ENCODE measurements at regions not wholly inside any gene's neighbourhood (a gene's known extent, or its start where the extent isn't known, plus 50 kb on each side); places are given as distances from the start of the nearest gene placed in this dataset.

DNA sequence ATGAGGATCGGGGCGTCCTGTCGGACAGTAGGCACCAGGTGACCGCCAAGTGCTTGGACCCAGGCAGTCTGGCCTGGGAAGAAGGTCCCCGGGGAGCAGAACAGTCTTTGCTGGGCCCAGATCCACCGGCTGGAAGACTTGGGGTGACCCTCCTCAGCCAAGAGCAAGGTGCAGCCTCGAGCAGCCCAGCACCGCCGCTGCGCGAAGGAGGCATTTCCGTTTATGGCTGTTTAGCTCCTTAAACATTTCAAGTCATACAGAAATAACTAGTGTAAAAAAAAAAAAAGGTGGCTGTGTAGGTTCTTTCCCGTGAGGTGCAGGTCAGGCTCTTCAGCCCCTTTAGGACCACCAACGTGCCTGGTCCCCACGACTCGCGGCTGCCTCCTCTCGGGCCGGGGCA lies 370.2 kb downstream of the CMPK2 start:
- no peak for DNase-seq
- H3K27ac ChIP-seq (ENCODE audit: low read length) = no peak overlapping the region
- no peaks in the 10 kb centered on the region for H3K9me2 ChIP-seq (replicated peaks; ENCODE audit: insufficient read depth, low read length)
- H4K20me1 ChIP-seq (ENCODE audit: insufficient read depth, low read depth, low read length) = no peaks in the 10 kb centered on the region
- no peaks in the 10 kb centered on the region for H3K9me3 ChIP-seq (ENCODE audit: low read length)
- H3K4me2 ChIP-seq (ENCODE audit: low read depth, low read length, poor library complexity, severe bottlenecking) = no peak overlapping the region
- H3K79me2 ChIP-seq (ENCODE audit: low read length) = no peaks in the 10 kb centered on the region
- no peaks in the 10 kb centered on the region for H3K27me3 ChIP-seq (ENCODE audit: low read length)
- H2AFZ ChIP-seq (ENCODE audit: low read length) = no peak overlapping the region
- H3K4me1 ChIP-seq (ENCODE audit: low read length) = peaks cover 21% of the 10 kb centered on the region
- H3K9ac ChIP-seq (ENCODE audit: low read length) = no peak overlapping the region
- H3K4me3 ChIP-seq (ENCODE audit: low read length) = no peak overlapping the region
- H3K36me3 ChIP-seq (ENCODE audit: insufficient read depth, low read length) = no peaks in the 10 kb centered on the region

DNA sequence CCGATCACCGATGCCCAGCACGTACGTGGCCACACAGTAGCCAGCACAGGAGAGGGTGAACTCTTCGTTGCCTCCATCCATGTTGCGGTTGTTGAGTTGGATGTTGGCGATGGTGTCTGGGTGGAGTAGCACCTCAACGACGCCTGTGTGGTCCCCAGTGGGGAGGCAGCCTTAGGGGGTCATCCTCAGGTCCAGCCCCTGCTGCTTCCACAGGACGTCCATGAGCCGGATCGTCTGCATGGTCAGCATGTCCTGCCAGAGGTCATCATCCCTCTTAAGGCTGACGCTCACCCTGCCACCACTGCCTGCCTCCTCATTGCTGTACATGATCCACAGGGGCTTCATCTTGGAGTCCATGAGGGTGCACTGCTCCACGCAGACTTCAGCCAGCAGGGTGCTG lies 369.3 kb downstream of the CMPK2 start:
- H3K79me2 ChIP-seq (ENCODE audit: low read length) = no peaks in the 10 kb centered on the region
- no peak for DNase-seq
- no peak overlapping the region for H3K4me2 ChIP-seq (ENCODE audit: low read depth, low read length, poor library complexity, severe bottlenecking)
- H3K4me3 ChIP-seq (ENCODE audit: low read length) = no peak overlapping the region
- no peak overlapping the region for H3K9ac ChIP-seq (ENCODE audit: low read length)
- H2AFZ ChIP-seq (ENCODE audit: low read length) = no peak overlapping the region
- H3K27ac ChIP-seq (ENCODE audit: low read length) = no peak overlapping the region
- no peaks in the 10 kb centered on the region for H3K9me3 ChIP-seq (ENCODE audit: low read length)
- no peaks in the 10 kb centered on the region for H4K20me1 ChIP-seq (ENCODE audit: insufficient read depth, low read depth, low read length)
- no peaks in the 10 kb centered on the region for H3K36me3 ChIP-seq (ENCODE audit: insufficient read depth, low read length)
- H3K9me2 ChIP-seq (replicated peaks; ENCODE audit: insufficient read depth, low read length) = no peaks in the 10 kb centered on the region
- H3K27me3 ChIP-seq (ENCODE audit: low read length) = no peaks in the 10 kb centered on the region
- peaks cover 21% of the 10 kb centered on the region for H3K4me1 ChIP-seq (ENCODE audit: low read length)

DNA sequence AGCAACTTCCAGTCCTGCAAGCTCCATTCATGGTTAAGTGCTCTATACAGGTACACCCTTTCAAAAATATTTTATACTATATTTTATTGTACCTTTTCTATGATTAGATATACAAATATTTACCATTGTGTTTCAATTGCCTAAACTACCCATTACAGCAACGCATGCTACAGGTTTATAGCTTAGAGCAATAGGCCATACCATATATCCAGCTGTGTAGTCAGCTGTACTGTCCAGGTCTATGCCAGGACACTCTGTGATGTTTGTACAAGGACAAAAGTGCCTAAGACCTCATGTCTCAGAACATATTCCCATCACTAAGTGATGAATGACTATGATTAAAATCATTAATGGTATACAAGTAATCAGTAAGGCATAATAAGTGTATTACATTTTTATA lies 368.7 kb downstream of the CMPK2 start:
- H3K27ac ChIP-seq (ENCODE audit: low read length) = peak overlapping the region; percentile 22; the same call in 1 of the 2 replicates
- H3K27me3 ChIP-seq (ENCODE audit: low read length) = no peaks in the 10 kb centered on the region
- no peaks in the 10 kb centered on the region for H3K36me3 ChIP-seq (ENCODE audit: insufficient read depth, low read length)
- H4K20me1 ChIP-seq (ENCODE audit: insufficient read depth, low read depth, low read length) = no peaks in the 10 kb centered on the region
- H3K4me3 ChIP-seq (ENCODE audit: low read length) = no peak overlapping the region
- H3K9me2 ChIP-seq (replicated peaks; ENCODE audit: insufficient read depth, low read length) = no peaks in the 10 kb centered on the region
- DNase-seq = no peak
- H3K9ac ChIP-seq (ENCODE audit: low read length) = no peak overlapping the region
- no peak overlapping the region for H2AFZ ChIP-seq (ENCODE audit: low read length)
- H3K4me1 ChIP-seq (ENCODE audit: low read length) = peaks cover 27% of the 10 kb centered on the region
- peak overlapping the region; percentile 54 for H3K4me2 ChIP-seq (ENCODE audit: low read depth, low read length, poor library complexity, severe bottlenecking)
- H3K79me2 ChIP-seq (ENCODE audit: low read length) = no peaks in the 10 kb centered on the region
- H3K9me3 ChIP-seq (ENCODE audit: low read length) = no peaks in the 10 kb centered on the region

DNA sequence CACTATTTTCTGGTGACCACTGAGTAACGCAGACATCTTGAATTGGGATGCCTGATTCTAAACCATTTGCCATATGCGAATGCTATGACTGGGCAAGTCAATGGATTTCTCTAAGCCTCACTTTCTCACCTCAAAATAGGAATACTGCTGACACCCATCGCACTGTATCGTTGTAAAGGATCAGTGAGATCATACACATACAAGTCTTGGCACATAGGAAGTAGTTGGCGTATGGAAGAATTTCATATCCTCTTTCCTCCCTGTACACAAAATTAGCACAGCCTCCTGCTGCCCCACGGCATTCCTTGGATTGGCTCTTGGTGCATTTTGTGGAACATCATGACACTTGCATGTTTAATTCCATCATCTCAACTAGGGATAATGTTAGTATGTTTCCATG lies 366.9 kb downstream of the CMPK2 start:
- DNase-seq = no peak
- no peak overlapping the region for H3K4me2 ChIP-seq (ENCODE audit: low read depth, low read length, poor library complexity, severe bottlenecking)
- no peaks in the 10 kb centered on the region for H3K27me3 ChIP-seq (ENCODE audit: low read length)
- no peak overlapping the region for H3K27ac ChIP-seq (ENCODE audit: low read length)
- H3K79me2 ChIP-seq (ENCODE audit: low read length) = no peaks in the 10 kb centered on the region
- H2AFZ ChIP-seq (ENCODE audit: low read length) = no peak overlapping the region
- H4K20me1 ChIP-seq (ENCODE audit: insufficient read depth, low read depth, low read length) = no peaks in the 10 kb centered on the region
- H3K4me3 ChIP-seq (ENCODE audit: low read length) = no peak overlapping the region
- H3K9me2 ChIP-seq (replicated peaks; ENCODE audit: insufficient read depth, low read length) = no peaks in the 10 kb centered on the region
- peaks cover 28% of the 10 kb centered on the region for H3K4me1 ChIP-seq (ENCODE audit: low read length)
- H3K9me3 ChIP-seq (ENCODE audit: low read length) = no peaks in the 10 kb centered on the region
- no peaks in the 10 kb centered on the region for H3K36me3 ChIP-seq (ENCODE audit: insufficient read depth, low read length)
- no peak overlapping the region for H3K9ac ChIP-seq (ENCODE audit: low read length)

DNA sequence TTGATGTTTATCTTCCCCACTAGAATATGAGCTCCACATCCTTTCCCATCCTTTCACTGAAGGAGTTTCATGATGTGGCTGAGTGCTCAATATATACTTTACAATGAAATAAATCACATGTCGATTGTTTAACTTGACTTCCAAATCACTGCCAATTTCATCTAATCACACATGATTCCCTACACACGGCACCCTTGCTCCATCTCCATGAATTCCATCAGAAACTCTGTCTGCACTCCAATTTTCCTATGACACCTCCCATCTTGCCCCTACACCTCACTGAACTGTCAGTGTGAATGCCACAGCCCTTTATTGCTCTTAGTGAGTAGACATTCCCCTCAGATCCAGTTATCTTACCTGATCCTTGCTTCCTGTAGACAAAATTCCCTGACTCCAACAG lies 366.0 kb downstream of the CMPK2 start:
- H3K9me2 ChIP-seq (replicated peaks; ENCODE audit: insufficient read depth, low read length) = no peaks in the 10 kb centered on the region
- DNase-seq = no peak
- no peak overlapping the region for H3K4me2 ChIP-seq (ENCODE audit: low read depth, low read length, poor library complexity, severe bottlenecking)
- peaks cover 28% of the 10 kb centered on the region for H3K4me1 ChIP-seq (ENCODE audit: low read length)
- no peaks in the 10 kb centered on the region for H3K36me3 ChIP-seq (ENCODE audit: insufficient read depth, low read length)
- no peaks in the 10 kb centered on the region for H3K79me2 ChIP-seq (ENCODE audit: low read length)
- no peak overlapping the region for H2AFZ ChIP-seq (ENCODE audit: low read length)
- no peak overlapping the region for H3K27ac ChIP-seq (ENCODE audit: low read length)
- H4K20me1 ChIP-seq (ENCODE audit: insufficient read depth, low read depth, low read length) = no peaks in the 10 kb centered on the region
- no peak overlapping the region for H3K4me3 ChIP-seq (ENCODE audit: low read length)
- H3K27me3 ChIP-seq (ENCODE audit: low read length) = no peaks in the 10 kb centered on the region
- H3K9ac ChIP-seq (ENCODE audit: low read length) = no peak overlapping the region
- H3K9me3 ChIP-seq (ENCODE audit: low read length) = no peaks in the 10 kb centered on the region

DNA sequence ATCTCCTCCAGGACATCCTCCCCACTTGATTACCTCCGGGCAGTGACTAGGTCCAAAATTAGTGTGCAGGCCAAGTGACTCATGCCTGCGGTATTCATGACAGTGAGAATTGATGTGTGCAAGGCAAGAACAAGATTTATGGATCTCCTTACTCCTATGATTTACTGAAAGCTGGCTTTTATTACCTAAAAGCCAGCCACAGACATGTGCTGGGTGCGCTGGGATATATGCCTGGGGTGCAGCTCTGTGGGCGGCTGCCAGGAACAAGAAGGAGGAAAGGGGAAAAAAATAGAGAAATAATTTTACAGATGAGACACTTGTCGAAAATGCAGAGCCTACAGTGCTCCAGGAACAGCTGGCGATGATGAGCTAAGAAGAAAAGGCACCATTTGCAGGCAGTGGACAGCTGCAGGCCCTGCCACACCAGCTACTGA lies 359.3 kb downstream of the CMPK2 start:
- Histone ChIP-seq H3K27ac (ENCODE audit: low read length) (no peak overlapping the region), H3K27me3 (ENCODE audit: low read length) (no peaks in the 10 kb centered on the region)
- no peak for DNase-seq

DNA sequence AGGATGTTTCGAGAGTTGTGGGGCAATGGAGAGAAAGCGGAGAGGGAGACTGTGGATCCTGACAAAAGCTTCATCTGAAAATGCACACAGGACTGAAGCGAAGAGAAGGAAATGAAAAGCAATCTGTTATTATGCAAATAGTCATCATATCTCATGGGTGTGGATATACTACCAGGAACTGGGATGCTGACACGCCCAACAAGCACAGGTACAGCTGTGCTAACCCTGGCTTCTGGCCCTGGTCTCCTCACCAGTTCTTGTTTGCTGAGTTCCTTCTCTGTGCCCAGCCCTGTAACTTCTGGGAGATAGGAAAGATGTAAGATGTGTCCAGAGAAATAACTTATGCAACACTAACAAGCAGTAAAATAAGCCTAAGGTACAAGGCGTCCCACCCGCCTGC lies 358.8 kb downstream of the CMPK2 start:
- Histone ChIP-seq H3K4me1 (ENCODE audit: low read length) (peaks cover 3% of the 10 kb centered on the region; the same call in 1 of the 2 replicates), H3K4me2 (ENCODE audit: low read depth, low read length, poor library complexity, severe bottlenecking) (no peak overlapping the region), H3K27ac (ENCODE audit: low read length) (no peak overlapping the region), H3K79me2 (ENCODE audit: low read length) (no peaks in the 10 kb centered on the region), H3K9me3 (ENCODE audit: low read length) (no peaks in the 10 kb centered on the region), H3K36me3 (ENCODE audit: insufficient read depth, low read length) (no peaks in the 10 kb centered on the region), H3K9ac (ENCODE audit: low read length) (no peak overlapping the region), H3K4me3 (ENCODE audit: low read length) (no peak overlapping the region), H4K20me1 (ENCODE audit: insufficient read depth, low read depth, low read length) (no peaks in the 10 kb centered on the region), H3K9me2 (replicated peaks; ENCODE audit: insufficient read depth, low read length) (no peaks in the 10 kb centered on the region), H2AFZ (ENCODE audit: low read length) (no peak overlapping the region), H3K27me3 (ENCODE audit: low read length) (no peaks in the 10 kb centered on the region)
- DNase-seq = no peak

More for the DNA sequence above, 359.3 kb downstream of the CMPK2 start:
- Histone ChIP-seq H3K4me2 (ENCODE audit: low read depth, low read length, poor library complexity, severe bottlenecking) (no peak overlapping the region), H3K4me3 (ENCODE audit: low read length) (no peak overlapping the region), H3K9ac (ENCODE audit: low read length) (no peak overlapping the region), H3K9me2 (replicated peaks; ENCODE audit: insufficient read depth, low read length) (no peaks in the 10 kb centered on the region), H4K20me1 (ENCODE audit: insufficient read depth, low read depth, low read length) (no peaks in the 10 kb centered on the region), H3K79me2 (ENCODE audit: low read length) (no peaks in the 10 kb centered on the region), H3K36me3 (ENCODE audit: insufficient read depth, low read length) (no peaks in the 10 kb centered on the region), H3K9me3 (ENCODE audit: low read length) (no peaks in the 10 kb centered on the region), H3K4me1 (ENCODE audit: low read length) (peaks cover 7% of the 10 kb centered on the region; the same call in 1 of the 2 replicates), H2AFZ (ENCODE audit: low read length) (no peak overlapping the region)

DNA sequence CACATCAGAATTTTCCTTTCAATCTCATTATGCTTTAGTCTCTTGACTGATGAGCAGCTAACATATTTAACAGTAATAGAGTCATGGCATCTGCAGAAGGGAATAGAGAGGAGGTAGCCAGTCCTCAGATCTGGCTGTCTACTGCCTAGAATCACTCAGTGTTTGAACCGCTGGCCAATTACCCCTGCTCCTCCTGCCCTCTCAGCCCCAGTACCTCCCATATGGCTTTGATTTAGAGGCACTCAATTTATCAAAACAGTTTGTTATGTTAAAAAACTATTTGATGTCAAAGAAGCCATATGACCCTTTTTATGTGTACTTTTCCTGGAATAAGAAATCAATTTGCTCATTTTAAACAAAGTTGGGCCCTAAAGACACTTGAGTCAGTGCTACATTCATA lies 355.2 kb downstream of the CMPK2 start:
- Histone ChIP-seq H3K36me3 (ENCODE audit: insufficient read depth, low read length) (no peaks in the 10 kb centered on the region), H2AFZ (ENCODE audit: low read length) (no peak overlapping the region), H3K4me3 (ENCODE audit: low read length) (no peak overlapping the region), H3K4me2 (ENCODE audit: low read depth, low read length, poor library complexity, severe bottlenecking) (no peak overlapping the region), H3K27me3 (ENCODE audit: low read length) (no peaks in the 10 kb centered on the region), H3K4me1 (ENCODE audit: low read length) (peaks cover 7% of the 10 kb centered on the region), H3K9me3 (ENCODE audit: low read length) (no peaks in the 10 kb centered on the region), H3K9ac (ENCODE audit: low read length) (no peak overlapping the region), H3K79me2 (ENCODE audit: low read length) (no peaks in the 10 kb centered on the region), H3K27ac (ENCODE audit: low read length) (no peak overlapping the region), H4K20me1 (ENCODE audit: insufficient read depth, low read depth, low read length) (no peaks in the 10 kb centered on the region), H3K9me2 (replicated peaks; ENCODE audit: insufficient read depth, low read length) (no peaks in the 10 kb centered on the region)
- no peak for DNase-seq

DNA sequence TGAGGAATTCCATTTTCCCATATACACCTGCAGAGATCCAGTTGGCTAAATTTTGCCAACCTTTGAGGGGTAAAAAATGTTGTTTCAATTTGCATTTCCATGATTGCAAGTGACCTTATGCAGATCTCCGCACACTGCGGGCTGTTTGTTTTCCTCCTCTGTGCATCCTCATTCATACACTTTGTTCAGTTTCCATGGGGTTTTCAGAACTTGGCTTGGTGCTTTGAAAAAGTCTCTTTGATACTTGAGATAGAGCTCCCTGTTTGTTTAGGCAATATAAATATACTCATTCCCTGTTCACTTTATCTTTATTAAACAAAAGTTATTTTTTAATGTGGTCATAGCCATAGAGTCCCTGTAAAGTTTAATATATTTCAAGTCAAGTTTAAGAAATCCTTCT lies 353.1 kb downstream of the CMPK2 start:
- Histone ChIP-seq H3K9ac (ENCODE audit: low read length) (no peak overlapping the region), H3K27ac (ENCODE audit: low read length) (no peak overlapping the region), H3K9me3 (ENCODE audit: low read length) (no peaks in the 10 kb centered on the region), H3K27me3 (ENCODE audit: low read length) (no peaks in the 10 kb centered on the region), H3K4me2 (ENCODE audit: low read depth, low read length, poor library complexity, severe bottlenecking) (no peak overlapping the region), H4K20me1 (ENCODE audit: insufficient read depth, low read depth, low read length) (no peaks in the 10 kb centered on the region), H2AFZ (ENCODE audit: low read length) (no peak overlapping the region), H3K4me1 (ENCODE audit: low read length) (peaks cover 7% of the 10 kb centered on the region), H3K4me3 (ENCODE audit: low read length) (no peak overlapping the region), H3K36me3 (ENCODE audit: insufficient read depth, low read length) (no peaks in the 10 kb centered on the region), H3K79me2 (ENCODE audit: low read length) (no peaks in the 10 kb centered on the region), H3K9me2 (replicated peaks; ENCODE audit: insufficient read depth, low read length) (no peaks in the 10 kb centered on the region)
- DNase-seq = no peak

Measured in Karpas-422 (cell line).